Kidney (tissue), 13 donors: ENCODE measurements at regions not wholly inside any gene's neighbourhood (a gene's known extent, or its start where the extent isn't known, plus 50 kb on each side); places are given as distances from the start of the nearest gene placed in this dataset.

Experiments used
- DNase-seq, 5 donors: peaks; one replicate each; pipeline ENCODE4 v3.0.0-alpha.2; 2013 to 2020
- FAIRE-seq: peaks from 2 replicates; lab custom pipeline; 2012; peaks lifted over from hg19 to GRCh38; lab: Jason Lieb, UNC
- H3K27ac ChIP-seq, 2 donors: one replicate each; pipeline ENCODE4 v1.7.0; 2013; ENCODE audit warnings: low read depth in 2 of 2, low read length in 2 of 2, inconsistent platforms in 1 of 2
- H3K27me3 ChIP-seq: one replicate; pipeline ENCODE4 v1.7.1; 2013; ENCODE audit warnings: low read length, inconsistent platforms; ENCODE audit not compliant: control insufficient read depth, insufficient read depth
- H3K36me3 ChIP-seq, 3 donors: one replicate each; pipeline versions ENCODE4 v1.7.0 to v1.7.1; 2013; ENCODE audit warnings: low read length in 3 of 3, control low read depth in 1 of 3, inconsistent platforms in 1 of 3; ENCODE audit not compliant: insufficient read depth in 3 of 3, control insufficient read depth in 2 of 3
- H3K4me1 ChIP-seq, 3 donors: one replicate each; pipeline versions ENCODE4 v1.7.0 to v1.7.1; 2013; ENCODE audit warnings: low read length in 3 of 3, inconsistent platforms in 1 of 3, low read depth in 1 of 3; ENCODE audit not compliant: control insufficient read depth in 2 of 3, insufficient read depth in 2 of 3
- H3K4me3 ChIP-seq, 3 donors: one replicate each; pipeline versions ENCODE4 v1.7.0 to v1.8.1; 2013; ENCODE audit warnings: low read length in 3 of 3, control low read depth in 1 of 3, inconsistent platforms in 1 of 3
- H3K9ac ChIP-seq, 3 donors: one replicate each; pipeline versions ENCODE4 v1.7.0 to v1.7.1; 2013; ENCODE audit warnings: low read length in 3 of 3, control low read depth in 1 of 3, inconsistent platforms in 1 of 3
- H3K9me3 ChIP-seq, 3 donors: one replicate each; pipeline versions ENCODE4 v1.7.0 to v1.7.1; 2013; ENCODE audit warnings: low read length in 3 of 3, control low read depth in 1 of 3, inconsistent platforms in 1 of 3; ENCODE audit not compliant: control insufficient read depth in 2 of 3, insufficient read depth in 1 of 3
- intact Hi-C: fragments of 100-400 bp; cut with DNase I; formaldehyde crosslinking; loops from one replicate; pipeline ENCODE4 v1.11.1; 2022
- TF ChIP-seq, protein P1 (sequence below): IDR thresholded peaks from 3 replicates; pipeline ENCODE4 v1.5.1; 2012; ENCODE audit warnings: mild to moderate bottlenecking, moderate library complexity, borderline replicate concordance; ENCODE audit not compliant: insufficient read depth; ENCODE audit errors: extremely low read depth
- donor health status: control.
- donor health status: control.
- donor health status: control.
- donor health status: control.
- donor health status: control.
- donor health status: DM: yes; HTN: yes; CAD: no.
- donor health status: Normal renal cell carcinoma (clear cell type).

DNA sequence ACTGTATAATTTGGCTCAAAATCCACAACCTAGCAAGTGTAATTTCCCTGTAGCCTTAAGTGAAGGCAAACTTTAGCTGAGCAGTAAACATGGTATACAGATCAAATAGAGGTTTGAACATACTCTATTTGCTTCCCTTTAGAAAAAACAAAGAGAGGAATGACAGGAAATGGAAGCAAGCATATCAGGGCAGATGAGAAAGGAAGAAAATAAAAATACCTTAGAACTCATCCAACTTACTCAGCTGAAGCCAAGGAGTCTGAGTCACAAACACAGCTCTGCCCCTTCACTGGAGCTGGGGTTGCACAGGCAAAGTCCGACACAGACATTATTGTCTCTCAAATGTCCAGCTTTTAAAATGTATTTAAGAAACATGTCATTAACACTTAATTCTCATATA is 379.9 kb upstream of the IRAK1BP1 start:
- no peaks in the 10 kb centered on the region for H3K4me1 ChIP-seq
- H3K36me3 ChIP-seq, result no peaks in the 10 kb centered on the region
- H3K27me3 ChIP-seq, result no peaks in the 10 kb centered on the region
- no peak for FAIRE-seq
- DNase-seq, result no peak
- no peak overlapping the region for H3K9ac ChIP-seq
- no peak overlapping the region for H3K4me3 ChIP-seq
- H3K9me3 ChIP-seq, result no peaks in the 10 kb centered on the region
- no peak overlapping the region for H3K27ac ChIP-seq
- TF ChIP-seq, protein P1, sequence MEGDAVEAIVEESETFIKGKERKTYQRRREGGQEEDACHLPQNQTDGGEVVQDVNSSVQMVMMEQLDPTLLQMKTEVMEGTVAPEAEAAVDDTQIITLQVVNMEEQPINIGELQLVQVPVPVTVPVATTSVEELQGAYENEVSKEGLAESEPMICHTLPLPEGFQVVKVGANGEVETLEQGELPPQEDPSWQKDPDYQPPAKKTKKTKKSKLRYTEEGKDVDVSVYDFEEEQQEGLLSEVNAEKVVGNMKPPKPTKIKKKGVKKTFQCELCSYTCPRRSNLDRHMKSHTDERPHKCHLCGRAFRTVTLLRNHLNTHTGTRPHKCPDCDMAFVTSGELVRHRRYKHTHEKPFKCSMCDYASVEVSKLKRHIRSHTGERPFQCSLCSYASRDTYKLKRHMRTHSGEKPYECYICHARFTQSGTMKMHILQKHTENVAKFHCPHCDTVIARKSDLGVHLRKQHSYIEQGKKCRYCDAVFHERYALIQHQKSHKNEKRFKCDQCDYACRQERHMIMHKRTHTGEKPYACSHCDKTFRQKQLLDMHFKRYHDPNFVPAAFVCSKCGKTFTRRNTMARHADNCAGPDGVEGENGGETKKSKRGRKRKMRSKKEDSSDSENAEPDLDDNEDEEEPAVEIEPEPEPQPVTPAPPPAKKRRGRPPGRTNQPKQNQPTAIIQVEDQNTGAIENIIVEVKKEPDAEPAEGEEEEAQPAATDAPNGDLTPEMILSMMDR, result no peak
- intact Hi-C loops, result no loop called here

GRCh38 chr6:78489874-78490273 is 377.5 kb upstream of the IRAK1BP1 start:
- intact Hi-C loops, result no loop called here
- Histone ChIP-seq H3K4me1 (no peaks in the 10 kb centered on the region), H3K36me3 (no peaks in the 10 kb centered on the region), H3K27me3 (no peaks in the 10 kb centered on the region), H3K9ac (no peak overlapping the region), H3K4me3 (no peak overlapping the region), H3K27ac (no peak overlapping the region), H3K9me3 (no peaks in the 10 kb centered on the region)
- FAIRE-seq (no peak), DNase-seq (no peak)
- TF ChIP-seq, protein P1, result no peak

DNA sequence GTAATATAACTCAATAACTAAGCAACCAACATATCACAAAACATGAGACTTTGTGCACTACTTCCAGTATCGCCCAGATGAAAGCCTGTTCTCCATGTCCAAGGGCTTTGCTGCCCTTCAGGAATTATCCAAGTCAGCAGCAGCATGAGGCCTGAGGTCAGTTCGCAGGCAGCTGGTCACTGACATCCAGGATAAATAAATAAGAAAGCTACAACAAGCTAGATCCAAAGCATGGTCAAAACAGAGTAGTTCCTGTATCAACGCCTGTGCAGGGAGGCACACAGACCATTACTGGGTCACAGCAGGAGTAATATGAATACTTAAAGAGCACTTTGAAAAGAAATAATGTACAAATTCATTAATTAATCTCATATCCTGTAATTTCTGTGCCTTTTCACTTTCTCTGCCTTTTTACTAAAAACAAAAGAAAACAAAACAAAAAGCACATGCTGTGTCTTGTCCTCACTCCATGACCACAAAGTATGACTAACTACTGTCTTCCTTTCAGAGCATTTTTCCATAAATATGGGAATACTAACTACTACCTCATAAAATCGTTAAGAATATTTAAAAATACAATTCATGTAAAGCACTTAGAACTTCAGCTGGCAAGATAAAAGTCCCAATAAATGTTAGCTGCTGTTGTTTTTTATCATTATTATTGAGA is 374.9 kb upstream of the IRAK1BP1 start:
- no peak for FAIRE-seq
- H3K27ac ChIP-seq, result no peak overlapping the region

More for the DNA sequence above, 374.9 kb upstream of the IRAK1BP1 start:
- Histone ChIP-seq H3K9ac (no peak overlapping the region), H3K36me3 (no peaks in the 10 kb centered on the region), H3K4me3 (no peak overlapping the region), H3K9me3 (no peaks in the 10 kb centered on the region), H3K4me1 (no peaks in the 10 kb centered on the region), H3K27me3 (no peaks in the 10 kb centered on the region)
- TF ChIP-seq, protein P1, result no peak
- intact Hi-C loops, result no loop called here
- DNase-seq, result no peak
